Heart left ventricle (tissue), 13 donors: ENCODE measurements at regions not wholly inside any gene's neighbourhood (a gene's known extent, or its start where the extent isn't known, plus 50 kb on each side); places are given as distances from the start of the nearest gene placed in this dataset.

Experiments
- CTCF ChIP-seq, 12 donors: fragments of 200-600 bp; sonication (generic) in 4 of 12; IDR thresholded peaks; one replicate each; pipeline versions ENCODE4 v1.5.0 to v1.8.0; 2018 to 2022; ENCODE audit warnings: antibody characterized with exemption in 12 of 12, mild to moderate bottlenecking in 5 of 12
- POLR2A ChIP-seq, 2 donors: fragments of 450-650 bp; IDR thresholded peaks; one replicate each; pipeline ENCODE4 v1.6.1; 2017; ENCODE audit warnings: antibody characterized with exemption in 2 of 2, mild to moderate bottlenecking in 2 of 2, moderate library complexity in 2 of 2
- donor health status: ischemic (EF 13 %, LVEDD 7.1; RV severe dilation, severe dysfunction).
- donor health status: DM: no; HTN: yes; CAD: no.
- donor health status: DM: no; HTN: no; CAD: no.
- donor health status: ischemic (EF 25% LVEDD 6.9; RV normal size, moderate dysfunction).
- donor health status: ischemic (EF 25% LVEDD 5.7; RV mildly dilated, moderate dysfunction).
- donor health status: ischemic (EF 35%, LVEDD 5.7; RV mildly dilated, moderate dysfunction).
- donor health status: nonischemic (EF 11% LVEDD 7.7; RV severe dilation, severe dysfunction).
- donor health status: DM: yes; HTN: yes; CAD: no.
- donor health status: PGD.
- donor health status: ischemic (EF 29% LVEDD 5.4; RV normal size, mild dysfunction).
- donor health status: nonischemic (EF 23%, LVEDD 6.1; RV moderate dilation, normal function).

GRCh38 chrY:8128578-8128977 is 1208.7 kb upstream of the TSPY4 start:
- TF ChIP-seq POLR2A (IDR thresholded peaks at IDR 0.05) (no peak), CTCF (IDR thresholded peaks at IDR 0.05) (no peak)
